ENCODE measurements at regions not wholly inside any gene's neighbourhood (a gene's known extent, or its start where the extent isn't known, plus 50 kb on each side); places are given as distances from the start of the nearest gene placed in this dataset.
"Not testable (repeated sequence)": the region's sequence is repeated elsewhere in the genome, so short reads cannot be mapped to it uniquely, and the experiment has no call there.

- DNase-seq, result no peak
Measured at GRCh38 chr13:95391785-95392184, 90.5 kb upstream of the ABCC4 start.

GRCh38 chr13:95392597-95392996 is 91.3 kb upstream of the ABCC4 start:
- DNase-seq, result no peak

DNA sequence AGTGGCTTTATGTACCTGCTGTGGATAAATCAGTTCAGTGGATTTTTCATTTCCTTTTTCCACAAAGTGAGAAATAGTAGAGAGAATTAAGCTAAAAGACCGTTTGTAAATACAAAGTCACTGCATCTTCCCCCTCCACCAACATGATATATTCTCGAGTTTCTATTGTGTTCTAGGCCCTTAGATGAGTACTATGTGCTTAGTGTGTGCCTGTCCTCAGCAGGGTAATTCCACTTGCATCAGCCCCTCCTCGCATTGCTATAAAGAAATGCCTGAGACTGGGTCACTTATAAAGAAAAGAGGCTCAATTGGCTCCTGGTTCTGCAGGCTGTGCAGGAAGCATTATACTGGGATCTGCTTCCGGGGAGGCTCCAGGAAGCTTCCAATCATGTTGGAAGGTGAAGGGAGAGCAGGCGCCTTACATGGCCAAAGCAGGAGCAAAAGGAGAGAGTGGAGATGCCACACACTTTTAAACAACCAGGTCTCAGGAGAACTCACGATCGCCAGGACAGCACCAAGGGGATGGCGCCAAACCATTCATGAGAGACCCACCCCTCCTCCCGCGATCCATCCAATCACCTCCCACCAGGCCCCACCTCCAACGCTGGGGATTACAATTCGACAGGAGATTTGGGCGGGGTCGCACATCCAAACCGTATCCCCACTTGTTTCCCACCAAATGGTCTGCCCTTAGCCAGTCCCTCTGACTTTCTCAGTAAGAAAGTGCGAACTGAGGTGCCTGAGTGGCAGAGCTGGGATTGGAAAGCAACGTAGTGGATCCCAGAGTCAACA is 102.3 kb upstream of the ABCC4 start:
- no peak for DNase-seq

GRCh38 chr13:95404141-95404882 is 103.1 kb upstream of the ABCC4 start:
- DNase-seq, result peak; percentile 83

DNA sequence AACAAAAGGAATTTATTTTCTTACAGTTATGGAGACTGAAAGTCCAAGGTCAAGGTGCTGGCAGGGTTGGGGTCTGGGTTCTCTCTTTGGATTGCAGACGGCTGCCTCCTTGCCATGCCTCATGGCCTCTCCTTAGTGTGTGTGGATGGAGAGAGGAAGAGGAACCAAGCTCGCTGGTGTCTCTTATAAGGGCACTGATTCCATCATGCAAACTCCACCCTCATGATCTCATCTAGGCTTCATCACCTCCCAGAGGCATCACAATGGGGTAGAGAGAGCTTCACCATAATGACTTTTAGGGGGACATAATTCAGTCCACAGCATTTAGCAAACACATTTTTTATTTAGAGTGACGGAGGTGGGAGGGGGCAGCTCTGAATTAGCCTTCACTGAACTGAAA is 104.9 kb upstream of the ABCC4 start:
- DNase-seq, result no peak

GRCh38 chr13:95411428-95412040 is 110.3 kb upstream of the ABCC4 start:
- DNase-seq, result no peak

DNA sequence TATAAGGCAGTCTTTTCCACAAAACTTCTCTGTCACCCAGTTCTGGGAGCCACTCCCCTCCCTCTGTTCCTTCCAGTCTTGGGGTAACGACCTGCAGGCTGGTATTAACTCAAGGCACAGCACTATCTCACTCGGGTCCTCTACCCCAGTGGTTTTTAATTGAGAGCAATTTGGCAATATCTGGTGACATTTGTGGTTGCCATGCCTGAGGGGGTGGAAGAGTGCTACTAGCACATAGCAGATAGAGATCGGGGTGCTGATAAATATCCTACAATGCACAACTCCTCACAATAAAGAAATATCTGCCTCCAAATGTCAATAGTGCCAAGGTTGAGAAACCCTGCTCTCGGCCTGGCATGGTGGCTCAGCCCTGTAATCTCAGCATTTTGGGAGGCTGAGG is 117.7 kb upstream of the ABCC4 start:
- no peak for DNase-seq

GRCh38 chr13:95420501-95420900 is 119.2 kb upstream of the ABCC4 start:
- no peak for DNase-seq

DNA sequence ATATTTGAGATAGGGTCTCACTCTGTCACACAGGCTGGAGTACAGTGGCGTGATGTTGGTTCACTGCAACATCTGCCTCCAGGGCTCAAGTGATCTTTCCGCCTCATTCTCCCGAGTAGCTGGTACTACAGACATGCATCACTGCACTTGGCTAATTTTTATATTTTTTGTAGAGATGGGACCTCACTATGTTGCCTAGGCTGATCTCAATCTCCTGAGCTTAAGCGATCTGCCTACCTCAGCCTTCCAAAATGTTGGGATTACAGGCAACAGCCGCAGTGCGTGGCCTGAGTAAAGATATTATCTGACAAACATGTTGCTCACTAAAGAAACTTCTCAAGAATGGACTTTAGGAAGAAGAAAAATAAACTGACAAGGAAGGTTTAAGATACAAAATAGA is 125.4 kb upstream of the ABCC4 start:
- no peak for DNase-seq

DNA sequence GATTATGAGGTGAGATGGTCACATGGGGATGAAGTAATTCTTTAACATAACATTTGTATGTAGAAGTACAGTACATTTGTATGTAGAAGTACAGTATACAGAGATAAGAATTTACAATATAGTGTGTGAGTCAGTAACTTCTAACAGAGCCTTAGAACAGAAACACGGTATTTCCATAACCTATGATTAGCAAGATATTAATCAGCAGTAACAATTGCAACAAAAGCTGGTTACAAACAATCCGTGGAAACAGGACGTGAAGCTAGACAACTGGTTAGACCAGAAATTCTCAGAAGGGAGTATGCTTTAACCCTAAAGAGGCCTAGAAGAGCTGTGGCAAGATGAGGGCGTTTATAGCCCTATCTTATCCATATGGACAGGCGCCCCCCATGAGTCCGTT is 122.0 kb upstream of the CLDN10 start:
- DNase-seq, result not testable (repeated sequence)

DNA sequence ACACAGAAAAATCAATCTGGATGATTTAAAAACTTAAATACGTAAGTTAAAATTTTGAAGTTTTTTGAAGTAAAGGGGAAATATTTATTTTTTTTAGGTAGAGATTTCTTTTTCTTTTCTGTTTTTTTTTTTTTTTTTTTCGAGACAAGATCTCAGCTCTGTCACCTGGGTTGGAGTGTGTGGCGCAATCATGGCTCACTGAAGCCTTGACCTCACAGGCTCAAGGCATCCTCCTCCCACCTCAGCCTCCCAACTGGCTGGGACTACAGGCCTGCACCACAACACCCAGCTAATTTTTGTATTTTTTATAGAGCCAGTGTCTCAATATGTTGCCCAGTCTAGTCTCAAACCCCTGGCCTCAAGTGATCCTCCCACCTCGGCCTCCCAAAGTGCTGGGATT is 120.4 kb upstream of the CLDN10 start:
- DNase-seq, result no peak

- DNase-seq, result no peak
Measured at GRCh38 chr13:95433537-95433936, 119.0 kb upstream of the CLDN10 start.

- DNase-seq, result no peak
Measured at GRCh38 chr13:95434111-95434510, 118.4 kb upstream of the CLDN10 start.

DNA sequence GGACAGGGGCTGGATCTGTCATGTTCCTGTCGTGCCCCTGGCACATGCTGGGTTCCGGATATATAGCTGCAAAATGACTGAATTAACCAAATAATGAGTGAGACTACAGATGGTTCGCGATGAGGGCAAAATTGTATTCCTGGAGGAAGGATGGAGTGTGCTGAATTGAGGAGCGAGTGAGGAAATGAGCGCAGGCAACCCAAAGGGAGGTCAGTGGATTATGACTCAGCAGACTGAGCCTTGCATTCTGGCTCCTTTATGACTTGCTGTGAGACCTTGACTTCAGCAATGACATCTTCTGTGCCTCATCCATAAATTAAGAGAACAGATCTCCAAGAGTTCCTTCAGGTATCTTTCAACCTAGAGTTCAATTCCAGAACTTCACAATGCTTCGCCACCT is 115.0 kb upstream of the CLDN10 start:
- no peak for DNase-seq

- DNase-seq, result no peak
Measured at GRCh38 chr13:95438297-95438696, 114.2 kb upstream of the CLDN10 start.

DNA sequence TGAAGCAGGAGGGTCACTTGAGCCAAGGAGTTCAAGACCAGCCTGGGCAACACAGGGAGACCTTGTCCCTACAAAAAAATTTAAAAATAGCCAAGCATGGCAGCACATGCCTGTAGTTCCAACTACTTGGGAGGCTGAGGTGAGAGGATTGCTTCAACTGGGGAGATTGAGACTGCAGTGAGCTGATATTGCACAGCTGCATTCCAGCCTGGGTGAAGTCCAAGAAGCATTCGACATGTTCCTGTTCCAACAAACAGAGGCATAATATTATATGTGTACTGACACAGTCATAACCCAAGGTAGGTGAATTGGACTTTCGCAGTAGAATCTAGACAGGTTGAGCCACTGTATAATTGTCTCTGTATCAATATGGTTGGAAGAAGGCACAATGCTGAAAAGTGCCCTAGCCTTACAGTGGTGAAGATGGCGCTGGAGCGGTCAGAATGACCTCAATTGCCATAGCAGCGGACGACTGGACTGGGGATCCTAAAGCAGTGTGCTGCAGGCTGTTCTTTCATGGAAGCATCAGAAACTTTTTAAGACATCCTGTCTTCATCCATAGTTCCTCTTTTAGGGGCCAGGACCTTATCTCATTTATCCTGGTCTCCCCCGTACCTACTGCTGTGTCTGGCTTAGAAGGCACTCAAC is 112.0 kb upstream of the CLDN10 start:
- DNase-seq, result no peak

DNA sequence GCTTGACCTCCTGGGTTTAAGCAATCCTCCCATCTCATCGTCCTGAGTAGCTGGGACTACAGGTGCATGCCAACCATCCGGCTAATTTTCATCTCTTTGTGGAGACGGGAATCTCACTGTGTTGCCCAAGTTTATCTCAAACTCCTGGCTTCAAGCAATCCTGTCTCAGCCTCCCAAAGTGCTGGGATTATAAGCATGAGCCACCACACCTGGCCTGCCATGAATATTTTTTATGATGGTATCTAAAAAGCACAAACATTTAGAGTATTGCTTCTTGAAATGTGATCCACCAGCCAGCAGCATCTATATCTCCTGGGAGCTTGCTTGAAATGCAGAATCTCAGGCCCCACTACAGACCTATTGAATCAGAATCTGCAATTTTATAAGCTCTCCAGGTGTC is 111.2 kb upstream of the CLDN10 start:
- DNase-seq, result no peak

GRCh38 chr13:95444006-95444730 is 108.4 kb upstream of the CLDN10 start:
- no peak for DNase-seq

DNA sequence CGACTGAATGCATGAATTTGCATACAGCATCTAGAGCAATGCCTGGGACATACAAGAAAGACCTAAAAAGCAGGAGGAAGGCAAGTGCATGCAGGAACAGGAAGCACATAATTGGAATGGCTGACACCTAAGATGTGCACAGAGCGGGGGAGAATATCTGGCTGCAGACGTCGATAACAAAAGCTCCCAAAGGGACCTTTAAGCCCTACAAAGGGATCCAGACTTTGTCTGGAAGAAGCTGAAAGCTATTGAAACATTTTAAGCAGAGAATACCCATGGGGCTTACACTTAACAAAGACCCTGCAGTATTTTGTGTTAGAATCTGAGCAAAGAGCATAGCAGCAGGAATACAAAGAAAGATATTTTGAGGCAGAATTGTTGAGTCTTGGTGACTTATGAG is 107.4 kb upstream of the CLDN10 start:
- DNase-seq, result no peak

DNA sequence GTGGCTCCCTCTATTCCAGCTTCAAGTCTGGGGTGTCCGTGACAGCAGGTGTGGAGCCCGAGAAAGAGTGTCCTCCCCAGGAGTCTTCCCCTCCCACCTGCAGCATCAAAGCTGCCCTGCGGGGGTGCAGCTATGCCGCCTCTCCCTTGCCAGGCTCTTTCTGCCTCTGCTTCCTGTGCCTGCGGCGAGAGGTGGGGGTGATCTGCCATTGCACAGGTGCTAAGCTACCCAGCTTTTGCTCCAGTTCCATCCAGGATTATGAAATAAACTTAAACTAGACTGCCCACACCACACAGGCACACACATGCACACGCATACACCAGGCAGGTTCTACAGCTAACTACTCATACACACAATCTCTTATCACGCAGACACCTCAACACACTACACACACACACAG is 104.7 kb upstream of the CLDN10 start:
- no peak for DNase-seq

- DNase-seq, result no peak
Measured at GRCh38 chr13:95451656-95452055, 100.9 kb upstream of the CLDN10 start.

- DNase-seq, result no peak
Measured at GRCh38 chr13:95452375-95452774, 100.1 kb upstream of the CLDN10 start.

DNA sequence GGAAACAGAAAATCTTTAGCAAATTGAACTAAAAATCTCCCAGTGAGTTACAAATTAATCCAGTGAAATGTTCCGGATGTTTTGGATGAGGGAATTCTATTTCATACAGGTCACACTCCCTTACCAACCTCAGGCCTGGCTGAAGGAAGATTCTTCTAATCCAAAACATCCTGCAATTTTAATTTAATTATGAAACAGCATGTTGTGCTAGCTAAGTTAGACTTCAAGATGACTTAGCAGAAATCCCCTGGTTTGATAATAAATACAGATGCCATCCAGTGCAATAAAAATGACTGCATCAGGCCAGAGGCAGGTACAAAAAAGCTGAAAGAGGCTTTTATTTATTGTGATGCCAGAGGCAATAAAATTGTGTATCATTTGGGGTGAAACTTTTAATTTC is 96.7 kb upstream of the CLDN10 start:
- no peak for DNase-seq
